ACHN (cell line): ENCODE measurements at regions not wholly inside any gene's neighbourhood (a gene's known extent, or its start where the extent isn't known, plus 50 kb on each side); places are given as distances from the start of the nearest gene placed in this dataset.
"Not testable (repeated sequence)": the region's sequence is repeated elsewhere in the genome, so short reads cannot be mapped to it uniquely, and the experiment has no call there.

Experiments used
- DNase-seq: peaks from one replicate; pipeline ENCODE4 v3.0.0-alpha.2; 2015
- in situ Hi-C: cut with HindIII; loops from 2 replicates; pipeline ENCODE4 v1.10.0; 2017; ENCODE audit warnings: low sequenced_read_pairs, low pct_ligation_motif_present, low pct_unique_long_range_greater_than_20kb

DNA sequence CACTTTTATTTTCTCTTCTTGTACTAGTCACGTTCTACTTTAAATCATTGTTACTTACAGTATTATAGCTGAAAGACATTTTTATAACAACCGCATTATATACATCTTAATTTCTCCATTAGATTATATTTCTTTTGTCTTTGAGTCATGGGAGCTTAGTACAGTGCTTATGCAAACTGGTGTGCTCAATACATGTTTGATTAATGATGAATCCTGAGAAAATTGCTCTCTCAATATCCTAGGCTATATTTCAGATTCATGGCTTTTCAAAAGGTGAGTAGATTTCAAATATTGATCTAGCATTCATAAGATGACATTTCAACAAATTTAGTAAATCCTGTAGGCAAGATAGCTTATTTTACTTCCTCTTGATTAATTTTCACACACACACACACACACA lies 102.2 kb upstream of the FST start:
- in situ Hi-C loops: no loop called here
- DNase-seq: no peak

DNA sequence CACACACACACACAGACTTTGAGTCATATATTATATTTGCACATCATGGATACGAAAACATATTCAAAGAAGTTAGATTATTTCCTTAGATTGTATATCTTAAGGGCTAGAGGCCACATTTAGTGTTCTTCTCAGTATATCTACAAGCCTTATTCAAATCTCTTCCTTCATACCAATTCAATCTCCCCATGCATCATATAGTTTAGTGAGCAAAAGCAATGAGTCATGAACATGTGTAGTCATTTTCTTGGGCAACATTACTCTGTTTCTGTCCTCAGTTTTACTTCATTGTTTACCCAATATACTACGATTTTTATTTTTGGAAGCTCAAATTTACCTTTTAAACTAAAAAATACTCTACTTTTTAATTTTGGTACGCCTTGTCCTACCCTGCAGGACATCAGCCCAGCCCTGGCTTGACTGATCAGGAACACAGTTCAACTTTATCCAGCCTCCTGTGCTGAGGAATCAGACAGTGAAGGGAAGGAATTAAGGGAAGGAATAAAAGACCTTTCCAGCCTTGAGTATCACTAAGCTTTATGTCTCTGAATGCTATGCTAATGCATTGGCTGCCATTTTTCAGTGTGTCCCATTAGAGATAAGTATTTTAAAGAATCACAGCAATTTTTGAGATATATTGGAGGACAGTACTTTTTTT lies 101.7 kb upstream of the FST start:
- DNase-seq: no peak
- in situ Hi-C loops: no loop called here

DNA sequence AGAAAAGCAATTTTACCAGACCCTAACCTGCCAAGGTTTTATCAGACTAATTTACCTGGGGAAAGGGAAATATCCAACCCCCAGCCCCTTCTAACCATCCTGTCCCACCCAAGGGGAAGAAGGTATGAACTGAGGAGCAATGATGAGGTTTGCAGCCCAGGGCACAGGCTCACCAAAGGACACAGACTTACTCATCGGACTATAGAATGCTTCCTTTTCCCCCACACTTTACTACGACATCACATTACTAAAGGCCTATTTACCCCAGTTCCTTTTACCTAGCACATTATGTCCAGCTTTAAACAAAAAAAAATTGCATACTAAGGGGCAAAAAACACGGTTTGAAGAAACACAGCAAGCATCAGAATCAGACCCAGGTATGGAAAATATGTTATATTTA lies 94.1 kb upstream of the FST start:
- in situ Hi-C loops: no loop called here
- no peak for DNase-seq

DNA sequence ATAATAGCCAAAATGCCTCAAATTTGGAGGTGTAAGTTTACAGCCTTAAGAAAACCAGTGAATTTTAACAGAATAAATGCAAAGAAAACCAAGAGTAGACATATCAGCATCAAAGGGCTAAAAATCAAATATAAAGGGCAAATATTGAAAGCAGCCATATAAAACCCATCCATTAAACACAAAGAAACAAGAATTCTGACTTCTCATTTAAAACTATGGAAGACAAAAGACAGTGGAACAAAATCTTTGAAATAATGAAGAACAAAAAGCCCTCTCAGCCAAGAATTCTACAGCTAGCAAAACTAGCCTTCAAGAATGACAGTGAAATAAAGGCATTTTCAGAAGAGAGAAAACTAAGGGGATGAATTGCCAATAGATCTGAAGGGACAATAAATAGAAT lies 91.3 kb upstream of the FST start:
- no peak for DNase-seq
- in situ Hi-C loops: no loop called here

DNA sequence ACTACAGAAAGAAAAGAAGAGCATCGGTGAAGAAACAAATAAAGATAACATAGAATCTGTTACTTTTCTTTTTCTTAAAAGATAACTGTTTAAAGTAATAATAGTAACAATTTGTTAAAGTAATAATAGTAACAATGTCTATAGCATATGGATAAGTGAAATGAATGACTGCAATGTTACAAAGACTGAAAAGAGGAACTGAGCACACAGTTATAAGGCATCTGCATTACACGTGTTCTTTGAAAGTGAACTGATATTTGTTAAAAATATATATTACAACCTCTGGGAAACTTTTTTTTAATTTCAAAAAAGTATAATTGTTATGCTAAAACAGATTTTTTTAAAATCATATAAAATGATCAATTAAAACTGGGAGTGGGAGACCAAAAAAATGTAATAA lies 88.4 kb upstream of the FST start:
- DNase-seq: no peak
- in situ Hi-C loops: no loop called here

DNA sequence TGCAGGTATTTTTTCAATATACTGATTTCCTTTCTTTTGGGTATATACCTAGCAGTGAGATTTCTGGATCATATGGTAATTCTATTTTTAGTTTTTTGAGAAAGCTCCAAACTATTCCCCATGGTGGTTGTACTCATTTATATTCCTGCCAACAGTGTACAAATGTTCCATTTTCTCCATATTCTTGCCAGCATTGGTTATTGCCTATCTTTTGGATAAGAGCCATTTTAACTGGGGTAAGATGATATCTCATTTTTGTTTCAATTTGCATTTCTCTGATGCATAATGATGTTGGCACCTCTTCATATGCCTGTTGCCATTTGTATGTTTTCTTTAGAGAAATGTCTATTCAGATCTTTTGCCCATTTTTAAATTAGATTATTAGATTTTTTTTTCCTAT lies 85.6 kb upstream of the FST start:
- no peak for DNase-seq
- in situ Hi-C loops: no loop called here

DNA sequence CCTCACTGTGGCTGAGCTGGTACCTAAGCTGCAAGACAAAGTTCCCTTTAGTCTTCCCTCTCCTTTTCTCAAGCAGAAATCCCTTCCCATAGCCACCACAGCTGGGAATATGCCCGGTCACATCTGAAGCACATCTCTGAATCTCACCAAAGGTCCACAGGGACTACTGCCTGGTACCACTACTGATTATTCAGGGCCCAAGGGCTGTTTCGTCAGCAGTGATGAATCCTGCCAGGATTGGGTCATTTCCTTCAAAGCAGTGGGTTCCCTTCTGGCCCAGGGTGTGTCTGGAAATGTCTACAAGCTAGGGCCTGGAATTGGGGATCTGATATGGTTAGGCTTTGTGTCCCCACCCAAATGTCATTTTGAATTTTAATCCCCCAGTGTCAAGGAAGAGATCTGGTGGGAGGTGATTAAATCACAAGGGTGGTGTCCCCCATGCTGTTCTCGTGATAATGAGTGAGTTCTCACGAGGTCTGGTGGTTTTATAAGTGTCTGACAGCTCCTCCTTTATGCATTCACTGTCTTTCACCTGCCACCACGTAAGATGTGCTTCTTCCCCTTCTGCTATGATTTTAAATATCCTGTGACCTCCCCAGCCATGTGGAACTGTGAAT lies 83.2 kb upstream of the FST start:
- DNase-seq: no peak
- in situ Hi-C loops: no loop called here

DNA sequence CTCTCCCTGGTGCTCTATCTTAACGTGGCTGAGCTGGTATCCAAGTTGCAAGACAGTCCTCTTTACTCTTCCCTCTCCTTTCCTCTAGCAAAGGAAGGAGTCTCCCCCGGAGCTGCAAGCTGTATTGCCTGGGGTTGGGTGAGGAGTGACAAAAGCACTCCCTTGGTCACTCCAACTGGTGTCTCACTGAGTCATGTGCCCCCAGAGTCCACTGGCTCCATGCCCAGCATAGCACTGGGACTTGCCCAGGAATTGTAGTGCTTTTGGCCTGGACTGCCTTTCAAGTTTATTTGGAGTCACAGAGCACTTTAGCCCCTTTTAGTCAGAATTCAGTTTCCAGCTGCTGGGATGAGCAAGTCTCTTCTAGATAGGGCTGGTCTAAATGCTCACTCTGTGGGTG lies 82.6 kb upstream of the FST start:
- peak; percentile 9 for DNase-seq
- in situ Hi-C loops: no loop called here

DNA sequence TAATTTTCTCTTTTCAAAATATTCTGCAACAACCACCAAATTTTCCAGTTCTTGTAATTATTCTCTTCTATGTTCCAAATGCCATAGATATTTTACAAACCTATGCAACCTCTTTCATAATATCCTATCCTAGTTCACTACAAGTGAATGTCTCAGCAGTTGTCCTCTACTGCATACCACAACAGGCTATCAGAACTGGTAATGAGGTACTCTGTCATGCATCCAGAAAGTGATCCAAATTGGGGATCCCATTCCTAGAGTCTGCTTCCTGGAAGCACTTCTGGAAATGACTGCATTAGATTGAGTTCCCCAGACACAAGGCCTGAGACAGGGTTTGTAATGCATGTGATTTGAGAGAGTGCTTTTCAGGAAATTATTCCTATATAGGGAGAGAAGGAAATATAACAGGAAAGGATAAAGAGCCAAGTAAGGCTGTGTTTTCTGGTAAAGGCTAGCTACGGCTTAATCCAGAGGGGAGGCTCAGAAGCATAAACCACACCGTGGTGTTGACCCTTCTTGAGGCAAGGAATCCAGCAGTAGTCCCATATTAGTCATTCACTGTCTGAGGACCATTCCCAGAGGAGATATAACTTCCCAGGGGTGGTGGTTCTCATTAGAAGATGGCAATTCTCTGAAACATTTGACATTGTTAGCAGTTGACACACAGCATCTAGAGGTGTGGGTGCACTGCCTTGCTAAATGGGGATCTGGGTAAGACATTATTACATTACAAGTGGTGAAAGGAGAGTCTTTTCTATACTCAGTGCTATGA lies 80.3 kb upstream of the FST start:
- no peak for DNase-seq
- in situ Hi-C loops: no loop called here

DNA sequence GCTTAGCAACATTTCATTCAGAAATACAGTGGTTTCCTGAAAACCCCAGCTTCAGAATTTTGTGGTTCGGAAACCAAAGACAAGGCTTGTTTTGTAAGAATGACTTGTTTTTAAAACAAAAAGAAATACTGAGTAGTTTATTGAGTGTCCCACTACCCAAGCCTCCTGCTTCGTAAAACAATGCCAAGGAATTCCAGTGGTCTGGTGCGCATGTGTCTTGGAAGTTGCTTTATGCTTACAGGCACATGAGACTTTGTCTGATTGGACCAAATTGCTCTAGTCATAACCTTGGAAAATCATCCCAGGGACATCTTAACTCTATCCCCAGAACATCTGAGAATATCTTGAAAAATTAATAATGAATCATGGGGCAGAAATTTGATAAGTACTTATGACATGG lies 77.1 kb upstream of the FST start:
- in situ Hi-C loops: no loop called here
- no peak for DNase-seq

DNA sequence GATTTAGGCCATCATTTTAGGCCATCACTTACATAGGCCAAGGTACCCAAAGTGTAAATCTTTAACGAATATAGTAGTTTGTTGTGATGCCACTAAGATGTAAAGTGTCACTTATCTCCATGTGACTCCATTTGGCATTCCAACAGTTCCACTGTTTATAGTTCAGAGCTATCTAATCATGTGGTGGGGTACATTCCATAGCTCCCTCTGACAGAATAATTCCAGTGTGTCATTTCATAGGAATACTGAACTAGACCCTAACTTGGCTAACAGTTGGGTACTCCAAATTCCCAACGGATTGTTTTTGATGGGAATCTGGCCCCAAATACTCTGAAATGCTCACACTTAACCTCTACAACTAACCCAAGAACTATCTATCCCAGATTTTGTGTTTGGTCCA lies 76.7 kb upstream of the FST start:
- no peak for DNase-seq
- in situ Hi-C loops: no loop called here

DNA sequence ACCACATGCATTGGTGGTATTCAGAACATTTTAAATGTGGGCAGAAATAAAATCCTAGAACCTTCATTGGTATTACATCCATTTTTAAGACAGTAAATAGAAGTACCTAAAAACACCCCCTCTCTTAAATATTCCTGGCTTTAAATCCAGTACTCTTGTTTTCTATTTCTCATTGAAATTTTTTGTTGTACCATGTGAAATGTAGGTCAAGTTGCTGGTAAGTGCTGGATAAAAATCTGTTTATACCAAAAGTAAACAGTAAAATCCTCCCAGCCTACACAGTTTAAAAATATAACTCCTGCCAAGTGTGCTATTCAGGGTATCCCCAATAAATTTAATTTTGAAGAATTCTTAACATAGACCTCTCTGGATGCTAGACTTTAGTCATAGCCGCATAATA lies 75.0 kb upstream of the FST start:
- in situ Hi-C loops: no loop called here
- DNase-seq: no peak

DNA sequence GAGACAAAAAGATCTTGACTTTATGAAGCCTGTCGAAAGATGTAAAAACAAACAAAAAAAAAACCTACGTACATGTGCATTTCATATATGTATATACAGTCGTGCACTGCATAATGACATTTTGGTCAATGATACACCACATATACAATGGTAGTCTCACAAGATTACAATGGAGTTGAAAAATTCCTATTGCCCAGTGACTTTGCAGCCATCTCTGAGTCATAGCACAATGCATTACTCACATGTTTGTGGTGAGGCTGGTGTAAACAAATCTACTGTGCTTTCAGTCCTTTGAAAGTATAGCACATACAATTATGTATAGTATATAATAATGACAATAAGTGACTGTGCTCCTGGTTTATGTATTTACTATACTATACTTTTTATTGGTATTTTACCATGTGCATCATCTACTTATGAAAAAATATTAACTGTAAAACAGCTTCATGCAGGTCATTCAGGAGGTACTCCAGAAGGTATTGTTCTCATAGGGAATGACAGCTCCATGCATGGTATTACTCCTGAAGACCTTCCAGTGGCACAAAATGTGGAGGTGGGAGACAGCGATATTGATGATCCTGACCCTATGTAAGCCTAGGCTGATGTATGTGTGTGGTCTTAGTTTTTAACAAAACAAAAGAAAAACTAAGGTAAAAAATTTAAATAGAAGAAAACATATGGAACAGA lies 73.7 kb upstream of the FST start:
- peak; percentile 69 for DNase-seq
- in situ Hi-C loops: no loop called here

DNA sequence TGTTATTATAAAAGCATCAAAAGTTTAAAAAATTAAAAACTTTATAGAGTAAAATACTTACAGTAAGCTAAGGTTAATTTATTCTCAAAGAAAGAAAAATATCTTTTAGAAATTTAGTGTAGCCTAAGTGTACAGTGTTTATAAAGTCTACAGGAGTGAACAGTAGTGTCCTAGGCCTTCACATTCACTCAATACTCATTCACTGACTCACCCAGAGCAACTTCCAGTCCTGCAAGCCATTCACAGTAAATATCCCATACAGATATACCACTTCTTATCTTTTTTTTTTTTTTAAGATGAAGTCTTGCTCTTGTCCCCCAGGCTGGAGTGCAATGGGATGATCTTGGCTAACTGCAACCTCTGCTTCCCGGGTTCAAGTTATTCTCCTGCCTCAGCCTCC lies 73.1 kb upstream of the FST start:
- no peak for DNase-seq
- in situ Hi-C loops: no loop called here

DNA sequence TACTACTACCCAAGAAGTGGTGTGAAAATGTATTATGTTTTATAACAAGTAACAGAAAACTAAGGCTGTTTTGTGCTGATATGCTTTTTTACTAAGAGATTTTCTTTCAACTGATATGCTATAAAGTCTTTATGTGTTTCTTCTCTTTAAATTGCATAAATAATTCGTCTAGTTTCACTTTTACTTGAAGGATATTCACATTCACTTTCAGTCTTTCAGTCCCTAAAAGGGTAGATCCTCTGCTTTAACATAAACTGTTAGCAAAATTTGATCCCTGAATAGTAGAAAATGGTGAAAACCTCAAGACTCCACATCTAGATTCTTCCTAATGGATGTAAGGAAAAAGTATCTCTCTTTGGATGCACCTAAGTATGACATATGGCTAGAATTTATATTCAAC lies 69.0 kb upstream of the FST start:
- DNase-seq: no peak
- in situ Hi-C loops: no loop called here

DNA sequence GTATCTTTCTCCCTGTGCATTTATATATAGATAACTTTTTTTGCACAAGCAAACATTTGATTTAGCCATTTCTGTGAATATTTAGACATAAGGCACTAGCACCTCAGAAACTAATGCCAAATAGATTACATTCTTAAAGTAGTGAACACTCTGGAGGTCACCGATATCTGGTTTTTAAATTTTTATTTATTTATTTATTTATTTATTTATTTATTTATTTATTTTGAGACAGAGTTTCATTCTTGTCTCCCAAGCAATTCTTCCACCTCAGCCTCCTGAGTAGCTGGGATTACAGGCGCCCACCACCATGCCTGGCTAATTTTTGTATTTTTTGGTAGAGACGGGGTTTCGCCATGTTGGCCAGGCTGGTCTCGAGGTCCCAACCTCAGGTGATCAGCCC lies 67.9 kb upstream of the FST start:
- DNase-seq, in situ Hi-C loops: not testable (repeated sequence)

DNA sequence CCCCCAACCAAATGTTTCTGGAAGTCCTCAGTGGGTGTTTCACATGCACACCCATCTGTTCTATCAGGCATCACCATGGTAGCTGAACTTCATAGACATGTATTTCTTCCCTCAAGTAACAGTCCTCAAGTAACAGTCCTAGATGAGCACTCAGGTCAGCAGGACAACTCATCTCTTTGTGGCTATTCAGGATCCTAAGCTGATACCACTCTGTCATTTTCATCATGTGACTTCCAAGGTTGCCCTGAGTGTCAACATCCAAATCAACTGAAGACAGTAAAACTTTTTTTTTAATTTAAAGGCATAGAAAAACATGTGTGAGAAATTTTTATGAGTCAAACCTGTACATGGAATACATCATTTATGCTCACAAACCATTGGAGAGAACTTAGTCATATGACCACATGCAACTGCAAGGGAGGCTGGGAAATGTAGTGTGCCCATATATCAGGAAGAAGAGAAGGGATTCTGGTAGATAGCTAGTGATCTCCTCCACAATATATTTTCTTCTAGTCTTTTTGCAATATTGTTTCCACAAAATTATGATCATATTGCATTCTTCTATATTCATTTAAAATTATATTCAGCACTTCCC lies 64.2 kb upstream of the FST start:
- in situ Hi-C loops: no loop called here
- no peak for DNase-seq

DNA sequence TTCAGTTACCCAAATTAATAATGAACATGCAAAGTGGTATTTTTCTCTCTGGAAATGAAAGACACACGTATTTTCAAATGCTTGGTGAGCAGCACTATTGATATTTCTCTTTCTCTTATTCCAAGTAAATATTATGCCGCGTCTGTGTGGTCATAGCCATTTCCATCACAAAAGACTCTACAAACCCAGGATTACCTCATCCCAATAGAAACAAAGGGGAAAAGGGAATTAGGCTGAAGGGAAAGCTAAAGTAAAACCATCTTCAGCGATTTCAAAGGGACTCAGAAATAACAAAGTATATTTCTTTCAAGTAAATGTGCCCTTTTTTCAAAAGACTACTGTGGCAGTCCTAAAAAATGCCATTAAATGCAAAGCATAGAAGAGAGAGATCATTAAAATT lies 62.0 kb upstream of the FST start:
- no peak for DNase-seq
- in situ Hi-C loops: no loop called here
